OCI-LY1 (cell line): ENCODE measurements at regions not wholly inside any gene's neighbourhood (a gene's known extent, or its start where the extent isn't known, plus 50 kb on each side); places are given as distances from the start of the nearest gene placed in this dataset.

ENCODE experiments used
- H2AFZ ChIP-seq: fragments of 200-600 bp; sonication (generic), shearing (Covaris generic); 2 replicates; pipeline ENCODE4 v1.6.0; 2014; ENCODE audit warnings: antibody characterized with exemption, mild to moderate bottlenecking, low read length
- H3F3A ChIP-seq: fragments of 200-600 bp; sonication (generic), shearing (Covaris generic); 2 replicates; pipeline ENCODE4 v1.6.0; 2014; ENCODE audit warnings: mild to moderate bottlenecking, antibody characterized with exemption, low read length, moderate library complexity; ENCODE audit not compliant: insufficient read depth
- H3K27ac ChIP-seq: fragments of 200-600 bp; sonication (generic); 2 replicates; pipeline ENCODE4 v1.5.1; 2014; ENCODE audit warnings: low read length, mixed run types, mild to moderate bottlenecking, low read depth; ENCODE audit not compliant: poor library complexity, severe bottlenecking
- H3K27me3 ChIP-seq: fragments of 200-600 bp; sonication (generic); 2 replicates; pipeline ENCODE4 v1.6.0; 2014; ENCODE audit warnings: antibody characterized with exemption, mild to moderate bottlenecking, low read length, moderate library complexity; ENCODE audit not compliant: insufficient read depth
- H3K36me3 ChIP-seq: fragments of 200-600 bp; sonication (generic); 2 replicates; pipeline ENCODE4 v1.6.1; 2014; ENCODE audit warnings: mild to moderate bottlenecking, antibody characterized with exemption, low read length, moderate library complexity, mixed read lengths; ENCODE audit not compliant: insufficient read depth
- H3K4me1 ChIP-seq: fragments of 200-600 bp; sonication (generic); 2 replicates; pipeline ENCODE4 v1.5.1; 2014; ENCODE audit warnings: mild to moderate bottlenecking, low read length, moderate library complexity; ENCODE audit not compliant: insufficient read depth, severe bottlenecking
- H3K4me2 ChIP-seq: fragments of 200-600 bp; sonication (generic), shearing (Covaris generic); 2 replicates; pipeline ENCODE4 v1.6.1; 2014; ENCODE audit warnings: low read length
- H3K4me3 ChIP-seq: fragments of 200-600 bp; sonication (generic); 2 replicates; pipeline ENCODE4 v1.5.1; 2014; ENCODE audit warnings: low read length, low read depth, mild to moderate bottlenecking, mixed read lengths; ENCODE audit not compliant: poor library complexity, severe bottlenecking
- H3K79me2 ChIP-seq: fragments of 200-600 bp; shearing (Covaris generic); 2 replicates; pipeline ENCODE4 v1.6.1; 2016; ENCODE audit warnings: mixed run types, low read length, mixed read lengths; ENCODE audit not compliant: insufficient read depth
- H3K9ac ChIP-seq: fragments of 200-600 bp; sonication (generic), shearing (Covaris generic); 2 replicates; pipeline ENCODE4 v1.6.1; 2014; ENCODE audit warnings: mild to moderate bottlenecking, low read length, mixed read lengths
- H3K9me2 ChIP-seq: fragments of 200-600 bp; sonication (generic), shearing (Covaris generic); 2 replicates; pipeline ENCODE4 v1.6.1; 2014; ENCODE audit warnings: low read depth, mild to moderate bottlenecking, low read length, mixed read lengths
- H3K9me3 ChIP-seq: fragments of 200-600 bp; shearing (Covaris generic); 2 replicates; pipeline ENCODE4 v1.6.1; 2014; ENCODE audit warnings: low read length, mixed read lengths
- H4K20me1 ChIP-seq: fragments of 200-600 bp; sonication (generic), shearing (Covaris generic); 2 replicates; pipeline ENCODE4 v1.6.0; 2016; ENCODE audit warnings: mild to moderate bottlenecking, low read length; ENCODE audit not compliant: insufficient read depth
- CTCF ChIP-seq: fragments of 200-600 bp; sonication (generic), shearing (Covaris generic); IDR thresholded peaks from 2 replicates; pipeline ENCODE4 v1.5.1; 2017; ENCODE audit warnings: mild to moderate bottlenecking, antibody characterized with exemption, low read length, moderate library complexity, mixed read lengths
- EZH2 ChIP-seq: fragments of 200-600 bp; sonication (generic), shearing (Covaris generic); IDR thresholded peaks from 2 replicates; pipeline ENCODE4 v1.8.0; 2017; ENCODE audit warnings: borderline replicate concordance, mixed run types, mild to moderate bottlenecking, antibody characterized with exemption, low read length, moderate library complexity, mixed read lengths

- Histone ChIP-seq H3K9ac (no peak overlapping the region), H3F3A (no peaks in the 10 kb centered on the region), H3K4me2 (no peak overlapping the region), H4K20me1 (no peaks in the 10 kb centered on the region), H3K27me3 (no peaks in the 10 kb centered on the region), H3K36me3 (no peaks in the 10 kb centered on the region), H3K79me2 (no peaks in the 10 kb centered on the region), H2AFZ (no peak overlapping the region), H3K9me3 (no peaks in the 10 kb centered on the region), H3K27ac (no peak overlapping the region), H3K9me2 (no peaks in the 10 kb centered on the region), H3K4me1 (no peaks in the 10 kb centered on the region), H3K4me3 (no peak overlapping the region)
- no peak for TF ChIP-seq CTCF
- no peak for TF ChIP-seq EZH2
These were observed 118.9 kb upstream of the TMEM72 start for GRCh38 chr10:44792119-44792775.

- no peaks in the 10 kb centered on the region for H3F3A ChIP-seq
- H3K9me2 ChIP-seq = no peaks in the 10 kb centered on the region
- H3K9ac ChIP-seq = no peak overlapping the region
- no peak for TF ChIP-seq CTCF
- TF ChIP-seq EZH2 = no peak
- H3K27me3 ChIP-seq = no peaks in the 10 kb centered on the region
- no peak overlapping the region for H2AFZ ChIP-seq
- no peak overlapping the region for H3K4me2 ChIP-seq
- no peaks in the 10 kb centered on the region for H3K79me2 ChIP-seq
- H3K9me3 ChIP-seq = no peaks in the 10 kb centered on the region
- no peaks in the 10 kb centered on the region for H3K4me1 ChIP-seq
- H4K20me1 ChIP-seq = no peaks in the 10 kb centered on the region
- no peak overlapping the region for H3K27ac ChIP-seq
- no peaks in the 10 kb centered on the region for H3K36me3 ChIP-seq
- H3K4me3 ChIP-seq = no peak overlapping the region
These were observed 111.2 kb upstream of the TMEM72 start for GRCh38 chr10:44799966-44800365.

- Histone ChIP-seq H3K9me3 (no peaks in the 10 kb centered on the region), H3K4me1 (no peaks in the 10 kb centered on the region), H4K20me1 (no peaks in the 10 kb centered on the region), H3K79me2 (no peaks in the 10 kb centered on the region), H3K9me2 (no peaks in the 10 kb centered on the region), H3K9ac (no peak overlapping the region), H3F3A (no peaks in the 10 kb centered on the region), H3K4me2 (no peak overlapping the region), H3K4me3 (no peak overlapping the region), H3K27ac (no peak overlapping the region), H3K36me3 (no peaks in the 10 kb centered on the region), H2AFZ (no peak overlapping the region), H3K27me3 (no peaks in the 10 kb centered on the region)
- TF ChIP-seq CTCF = no peak
- TF ChIP-seq EZH2 = no peak
These were observed 109.5 kb upstream of the TMEM72 start for GRCh38 chr10:44801383-44802327.
